HEK293 (cell line): ENCODE measurements at regions not wholly inside any gene's neighbourhood (a gene's known extent, or its start where the extent isn't known, plus 50 kb on each side); places are given as distances from the start of the nearest gene placed in this dataset.
"Not testable (repeated sequence)": the region's sequence is repeated elsewhere in the genome, so short reads cannot be mapped to it uniquely, and the experiment has no call there.

ENCODE experiments used
- CTCF ChIA-PET: fragments of 350-600 bp; formaldehyde crosslinking; extraction: SDS; loops from one replicate; lab custom pipeline; 2021; ENCODE audit warnings: antibody characterized with exemption; lab: Yijun Ruan, JAX
- POLR2A ChIA-PET: fragments of 300-600 bp; formaldehyde crosslinking; extraction: SDS; loops from one replicate; lab custom pipeline; 2020; ENCODE audit warnings: antibody characterized with exemption, inconsistent platforms; lab: Yijun Ruan, JAX
- H3K27ac ChIP-seq: fragments of 200-500 bp; sonication (Bioruptor generic); 2 replicates; pipeline ENCODE4 v1.5.1; 2014; ENCODE audit warnings: low read depth, low read length, control low read depth, inconsistent platforms; ENCODE audit errors: extremely low read depth
- H3K36me3 ChIP-seq, 2 experiments: fragments of 200-500 bp in 1 of 2; sonication (Bioruptor generic) in 1 of 2; 1 replicate in 1 of 2; 2 replicates in 1 of 2; pipeline ENCODE4 v1.5.1; 2014 to 2017; ENCODE audit warnings: inconsistent platforms in 2 of 2, low read length in 2 of 2; ENCODE audit not compliant: control insufficient read depth in 2 of 2, insufficient read depth in 1 of 2
- H3K4me1 ChIP-seq: fragments of 200-500 bp; sonication (Bioruptor generic); 2 replicates; pipeline ENCODE4 v1.5.1; 2014; ENCODE audit warnings: mild to moderate bottlenecking, low read length, inconsistent platforms; ENCODE audit not compliant: control insufficient read depth, insufficient read depth
- H3K4me3 ChIP-seq: 2 replicates; pipeline ENCODE4 v1.5.1; 2011; ENCODE audit warnings: low read depth, mild to moderate bottlenecking, control low read depth, low read length, moderate library complexity
- H3K9me3 ChIP-seq: fragments of 200-500 bp; sonication (Bioruptor generic); 2 replicates; pipeline ENCODE4 v1.5.1; 2014; ENCODE audit warnings: low read depth, low read length, inconsistent platforms; ENCODE audit not compliant: control insufficient read depth, insufficient read depth
- HOXC10 ChIP-seq: sonication (generic); formaldehyde crosslinking; IDR thresholded peaks from 2 replicates; pipeline ENCODE4 v1.8.1; 2023; ENCODE audit warnings: mild to moderate bottlenecking, missing genetic modification reagents
- OVOL3 ChIP-seq: fragments of 450-650 bp; formaldehyde crosslinking; IDR thresholded peaks from 2 replicates; pipeline ENCODE4 v1.5.1; 2016; ENCODE audit warnings: missing biosample characterization, missing genetic modification characterization
- SETDB1 ChIP-seq: IDR thresholded peaks from one replicate; pipeline ENCODE4 v1.6.1; 2017; ENCODE audit warnings: mild to moderate bottlenecking, low read length, moderate library complexity, mixed read lengths; ENCODE audit not compliant: insufficient read length
- TRIM28 ChIP-seq: IDR thresholded peaks from 2 replicates; pipeline ENCODE4 v1.6.1; 2011; ENCODE audit warnings: low read length, control low read depth, borderline replicate concordance
- ZNF133 ChIP-seq: fragments of 450-650 bp; formaldehyde crosslinking; IDR thresholded peaks from 2 replicates; pipeline ENCODE4 v1.5.1; 2016; ENCODE audit warnings: missing biosample characterization, missing genetic modification characterization
- ZNF211 ChIP-seq: fragments of 450-650 bp; formaldehyde crosslinking; IDR thresholded peaks from 2 replicates; pipeline ENCODE4 v1.5.1; 2016; ENCODE audit warnings: low read depth, missing biosample characterization, missing genetic modification characterization
- ZNF24 ChIP-seq: fragments of 450-650 bp; formaldehyde crosslinking; IDR thresholded peaks from 2 replicates; pipeline ENCODE4 v1.5.1; 2016; ENCODE audit warnings: missing biosample characterization, missing genetic modification characterization
- ZNF274 ChIP-seq, 2 experiments: fragments of 200-500 bp in 1 of 2; fragments of 450-650 bp in 1 of 2; sonication (Bioruptor generic) in 1 of 2; formaldehyde crosslinking in 1 of 2; IDR thresholded peaks; 2 replicates each; pipeline versions ENCODE4 v1.5.1 to v1.6.1; 2014 to 2016; ENCODE audit warnings: borderline replicate concordance in 1 of 2, inconsistent platforms in 1 of 2, low read length in 1 of 2, missing biosample characterization in 1 of 2, missing genetic modification characterization in 1 of 2
- ZNF341 ChIP-seq: fragments of 450-650 bp; formaldehyde crosslinking; IDR thresholded peaks from 2 replicates; pipeline ENCODE4; 2016; ENCODE audit warnings: low read depth, missing biosample characterization, missing genetic modification characterization
- ZNF354C ChIP-seq: fragments of 450-650 bp; formaldehyde crosslinking; IDR thresholded peaks from 2 replicates; pipeline ENCODE4 v1.5.1; 2016; ENCODE audit warnings: missing biosample characterization, missing genetic modification characterization, low read depth, borderline replicate concordance
- ZNF394 ChIP-seq: fragments of 450-650 bp; formaldehyde crosslinking; IDR thresholded peaks from 2 replicates; pipeline ENCODE4 v1.5.1; 2016; ENCODE audit warnings: missing biosample characterization, missing genetic modification characterization, mild to moderate bottlenecking, moderate library complexity, borderline replicate concordance
- ZNF529 ChIP-seq: fragments of 450-650 bp; formaldehyde crosslinking; IDR thresholded peaks from 2 replicates; pipeline ENCODE4 v1.5.1; 2017; ENCODE audit warnings: missing genetic modification characterization, missing biosample characterization; ENCODE audit not compliant: insufficient replicate concordance
- ZNF596 ChIP-seq: fragments of 450-650 bp; IDR thresholded peaks from 2 replicates; pipeline ENCODE4 v1.5.0; 2018; ENCODE audit warnings: missing biosample characterization, mild to moderate bottlenecking, missing genetic modification characterization, moderate library complexity
- ZNF701 ChIP-seq: fragments of 450-650 bp; formaldehyde crosslinking; IDR thresholded peaks from 2 replicates; pipeline ENCODE4 v1.5.1; 2016; ENCODE audit warnings: missing biosample characterization, missing genetic modification characterization
- TF ChIP-seq, protein P1 (sequence below): fragments of 450-650 bp; formaldehyde crosslinking; IDR thresholded peaks from 2 replicates; pipeline ENCODE4 v1.5.1; 2016; ENCODE audit warnings: missing biosample characterization, missing genetic modification characterization, borderline replicate concordance
- TF ChIP-seq, protein P2 (sequence below): fragments of 450-650 bp; formaldehyde crosslinking; IDR thresholded peaks from 2 replicates; pipeline ENCODE4 v1.5.1; 2016; ENCODE audit warnings: missing biosample characterization, missing genetic modification characterization
- TF ChIP-seq, protein P3 (sequence below): fragments of 450-650 bp; formaldehyde crosslinking; IDR thresholded peaks from 2 replicates; pipeline ENCODE4 v1.5.1; 2016; ENCODE audit warnings: missing biosample characterization, missing genetic modification characterization

- TF ChIP-seq, protein P1, sequence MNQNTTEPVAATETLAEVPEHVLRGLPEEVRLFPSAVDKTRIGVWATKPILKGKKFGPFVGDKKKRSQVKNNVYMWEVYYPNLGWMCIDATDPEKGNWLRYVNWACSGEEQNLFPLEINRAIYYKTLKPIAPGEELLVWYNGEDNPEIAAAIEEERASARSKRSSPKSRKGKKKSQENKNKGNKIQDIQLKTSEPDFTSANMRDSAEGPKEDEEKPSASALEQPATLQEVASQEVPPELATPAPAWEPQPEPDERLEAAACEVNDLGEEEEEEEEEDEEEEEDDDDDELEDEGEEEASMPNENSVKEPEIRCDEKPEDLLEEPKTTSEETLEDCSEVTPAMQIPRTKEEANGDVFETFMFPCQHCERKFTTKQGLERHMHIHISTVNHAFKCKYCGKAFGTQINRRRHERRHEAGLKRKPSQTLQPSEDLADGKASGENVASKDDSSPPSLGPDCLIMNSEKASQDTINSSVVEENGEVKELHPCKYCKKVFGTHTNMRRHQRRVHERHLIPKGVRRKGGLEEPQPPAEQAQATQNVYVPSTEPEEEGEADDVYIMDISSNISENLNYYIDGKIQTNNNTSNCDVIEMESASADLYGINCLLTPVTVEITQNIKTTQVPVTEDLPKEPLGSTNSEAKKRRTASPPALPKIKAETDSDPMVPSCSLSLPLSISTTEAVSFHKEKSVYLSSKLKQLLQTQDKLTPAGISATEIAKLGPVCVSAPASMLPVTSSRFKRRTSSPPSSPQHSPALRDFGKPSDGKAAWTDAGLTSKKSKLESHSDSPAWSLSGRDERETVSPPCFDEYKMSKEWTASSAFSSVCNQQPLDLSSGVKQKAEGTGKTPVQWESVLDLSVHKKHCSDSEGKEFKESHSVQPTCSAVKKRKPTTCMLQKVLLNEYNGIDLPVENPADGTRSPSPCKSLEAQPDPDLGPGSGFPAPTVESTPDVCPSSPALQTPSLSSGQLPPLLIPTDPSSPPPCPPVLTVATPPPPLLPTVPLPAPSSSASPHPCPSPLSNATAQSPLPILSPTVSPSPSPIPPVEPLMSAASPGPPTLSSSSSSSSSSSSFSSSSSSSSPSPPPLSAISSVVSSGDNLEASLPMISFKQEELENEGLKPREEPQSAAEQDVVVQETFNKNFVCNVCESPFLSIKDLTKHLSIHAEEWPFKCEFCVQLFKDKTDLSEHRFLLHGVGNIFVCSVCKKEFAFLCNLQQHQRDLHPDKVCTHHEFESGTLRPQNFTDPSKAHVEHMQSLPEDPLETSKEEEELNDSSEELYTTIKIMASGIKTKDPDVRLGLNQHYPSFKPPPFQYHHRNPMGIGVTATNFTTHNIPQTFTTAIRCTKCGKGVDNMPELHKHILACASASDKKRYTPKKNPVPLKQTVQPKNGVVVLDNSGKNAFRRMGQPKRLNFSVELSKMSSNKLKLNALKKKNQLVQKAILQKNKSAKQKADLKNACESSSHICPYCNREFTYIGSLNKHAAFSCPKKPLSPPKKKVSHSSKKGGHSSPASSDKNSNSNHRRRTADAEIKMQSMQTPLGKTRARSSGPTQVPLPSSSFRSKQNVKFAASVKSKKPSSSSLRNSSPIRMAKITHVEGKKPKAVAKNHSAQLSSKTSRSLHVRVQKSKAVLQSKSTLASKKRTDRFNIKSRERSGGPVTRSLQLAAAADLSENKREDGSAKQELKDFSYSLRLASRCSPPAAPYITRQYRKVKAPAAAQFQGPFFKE (tag by site-specific recombination), result no peak
- TF ChIP-seq, all 188 proteins: peak for 0
These were observed 76.2 kb upstream of the ADAMTS18 start (continued) for GRCh38 chr16:77511053-77511452.

GRCh38 chr16:77514500-77515220, 79.8 kb upstream of the ADAMTS18 start:
- Histone ChIP-seq H3K27ac (no peak overlapping the region), H3K4me1 (no peaks in the 10 kb centered on the region), H3K36me3 (no peaks in the 10 kb centered on the region), H3K4me3 (no peak overlapping the region), H3K9me3 (no peaks in the 10 kb centered on the region)
- TF ChIP-seq ZNF133 (tag by site-specific recombination) (no peak), ZNF529 (tag by site-specific recombination) (no peak), ZNF24 (tag by site-specific recombination) (no peak), ZNF701 (tag by site-specific recombination) (no peak), ZNF394 (tag by site-specific recombination) (no peak), ZNF274 (IDR thresholded peaks at IDR 0.05; ENCODE audit: low read length) (no peak), ZNF274 (tag by site-specific recombination; IDR thresholded peaks at IDR 0.05; ENCODE audit: borderline replicate concordance) (no peak), ZNF341 (no peak), ZNF211 (tag by site-specific recombination) (no peak), OVOL3 (no peak), TRIM28 (no peak), SETDB1 (no peak), HOXC10 (no peak), ZNF354C (tag by site-specific recombination) (no peak), ZNF596 (tag by site-specific recombination) (no peak)
- TF ChIP-seq, protein P2, sequence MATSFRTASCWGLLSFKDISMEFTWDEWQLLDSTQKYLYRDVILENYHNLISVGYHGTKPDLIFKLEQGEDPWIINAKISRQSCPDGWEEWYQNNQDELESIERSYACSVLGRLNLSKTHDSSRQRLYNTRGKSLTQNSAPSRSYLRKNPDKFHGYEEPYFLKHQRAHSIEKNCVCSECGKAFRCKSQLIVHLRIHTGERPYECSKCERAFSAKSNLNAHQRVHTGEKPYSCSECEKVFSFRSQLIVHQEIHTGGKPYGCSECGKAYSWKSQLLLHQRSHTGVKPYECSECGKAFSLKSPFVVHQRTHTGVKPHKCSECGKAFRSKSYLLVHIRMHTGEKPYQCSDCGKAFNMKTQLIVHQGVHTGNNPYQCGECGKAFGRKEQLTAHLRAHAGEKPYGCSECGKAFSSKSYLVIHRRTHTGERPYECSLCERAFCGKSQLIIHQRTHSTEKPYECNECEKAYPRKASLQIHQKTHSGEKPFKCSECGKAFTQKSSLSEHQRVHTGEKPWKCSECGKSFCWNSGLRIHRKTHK, result no peak
- TF ChIP-seq, protein P3, sequence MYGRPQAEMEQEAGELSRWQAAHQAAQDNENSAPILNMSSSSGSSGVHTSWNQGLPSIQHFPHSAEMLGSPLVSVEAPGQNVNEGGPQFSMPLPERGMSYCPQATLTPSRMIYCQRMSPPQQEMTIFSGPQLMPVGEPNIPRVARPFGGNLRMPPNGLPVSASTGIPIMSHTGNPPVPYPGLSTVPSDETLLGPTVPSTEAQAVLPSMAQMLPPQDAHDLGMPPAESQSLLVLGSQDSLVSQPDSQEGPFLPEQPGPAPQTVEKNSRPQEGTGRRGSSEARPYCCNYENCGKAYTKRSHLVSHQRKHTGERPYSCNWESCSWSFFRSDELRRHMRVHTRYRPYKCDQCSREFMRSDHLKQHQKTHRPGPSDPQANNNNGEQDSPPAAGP (tag by site-specific recombination), result no peak
- CTCF ChIA-PET, result no interaction called here
- POLR2A ChIA-PET, result no interaction called here

GRCh38 chr16:77525226-77525625, 90.4 kb upstream of the ADAMTS18 start:
- H3K36me3 ChIP-seq, H3K4me1 ChIP-seq, POLR2A ChIA-PET, H3K27ac ChIP-seq, H3K9me3 ChIP-seq, CTCF ChIA-PET, H3K4me3 ChIP-seq: not testable (repeated sequence)
